ENCODE measurements at regions not wholly inside any gene's neighbourhood (a gene's known extent, or its start where the extent isn't known, plus 50 kb on each side); places are given as distances from the start of the nearest gene placed in this dataset.

GRCh38 chr14:58954052-58954451 lies 234.4 kb upstream of the DAAM1 start:
- TF ChIP-seq CTCF (IDR thresholded peaks at IDR 0.05; ENCODE audit: low read depth, low read length, poor library complexity, severe bottlenecking) (no peak), EZH2phosphoT487 (IDR thresholded peaks at IDR 0.05; ENCODE audit: borderline replicate concordance, low read length) (no peak)

All from DOHH2 (cell line).